Lung microvascular endothelial cell (primary cell): ENCODE measurements at regions not wholly inside any gene's neighbourhood (a gene's known extent, or its start where the extent isn't known, plus 50 kb on each side); places are given as distances from the start of the nearest gene placed in this dataset.
"Not testable (repeated sequence)": the region's sequence is repeated elsewhere in the genome, so short reads cannot be mapped to it uniquely, and the experiment has no call there.

ENCODE experiments used
- DNase-seq, 2 donors: peaks; one replicate each; pipeline versions ENCODE4 v3.0.0 to v3.0.0-alpha.2; 2010; ENCODE audit warnings: low read depth in 2 of 2

DNA sequence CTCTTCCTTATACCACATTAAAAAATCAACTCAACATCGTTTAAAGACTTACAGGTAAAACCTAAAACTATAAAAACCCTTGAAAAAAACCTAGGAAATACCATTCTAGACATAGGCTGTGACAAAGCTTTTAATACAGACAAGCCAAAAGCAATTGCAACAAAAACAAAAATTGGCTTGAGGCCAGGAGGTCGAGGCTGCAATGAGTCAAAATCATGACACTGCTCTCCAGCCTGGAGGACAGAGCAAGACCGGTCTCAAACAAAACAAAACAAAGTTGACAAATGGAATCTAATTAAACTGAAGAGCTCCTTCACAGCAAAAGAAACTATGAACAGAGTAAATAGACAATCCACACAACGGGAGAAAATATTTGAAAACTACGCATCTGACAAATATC lies 1057.8 kb downstream of the FSCB start:
- DNase-seq, result no peak

DNA sequence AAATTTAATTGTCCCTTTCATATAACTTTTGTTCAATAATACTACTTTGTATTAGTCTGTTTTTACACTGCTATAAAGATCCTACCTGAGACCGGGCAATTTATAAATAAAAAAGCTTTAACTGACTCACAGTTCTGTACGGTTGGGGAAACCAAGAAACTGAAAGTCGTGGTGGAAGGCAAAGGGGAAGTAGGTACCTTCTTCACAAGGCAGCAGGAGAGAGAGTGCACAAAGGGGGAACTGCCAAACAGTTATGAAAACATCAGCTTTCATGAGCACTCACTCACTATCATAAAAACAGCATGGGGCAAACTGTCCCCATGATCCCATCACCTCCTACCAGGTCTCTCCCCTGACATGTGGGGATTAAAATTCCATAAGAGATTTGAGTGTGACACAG lies 1069.0 kb downstream of the FSCB start:
- no peak for DNase-seq

DNA sequence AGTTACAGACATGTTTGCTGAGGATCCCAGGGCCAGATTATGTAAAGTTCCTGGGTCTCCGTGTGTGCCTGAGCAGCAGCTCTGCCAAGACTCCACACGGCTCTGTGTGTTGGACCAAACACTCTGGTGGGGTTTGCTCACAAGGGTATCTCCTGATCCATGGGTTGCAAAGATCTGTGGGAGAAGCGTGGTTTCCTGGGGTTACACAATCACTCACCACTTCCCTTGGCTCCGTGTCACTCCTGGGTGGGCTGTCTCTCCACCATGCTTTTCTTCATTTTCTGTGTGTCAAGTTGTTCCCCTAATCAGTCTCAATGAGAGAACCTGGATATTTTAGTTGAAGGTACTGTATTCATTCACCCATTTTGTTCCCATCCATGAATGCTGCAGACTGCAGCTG lies 1088.8 kb downstream of the FSCB start:
- DNase-seq, result no peak

DNA sequence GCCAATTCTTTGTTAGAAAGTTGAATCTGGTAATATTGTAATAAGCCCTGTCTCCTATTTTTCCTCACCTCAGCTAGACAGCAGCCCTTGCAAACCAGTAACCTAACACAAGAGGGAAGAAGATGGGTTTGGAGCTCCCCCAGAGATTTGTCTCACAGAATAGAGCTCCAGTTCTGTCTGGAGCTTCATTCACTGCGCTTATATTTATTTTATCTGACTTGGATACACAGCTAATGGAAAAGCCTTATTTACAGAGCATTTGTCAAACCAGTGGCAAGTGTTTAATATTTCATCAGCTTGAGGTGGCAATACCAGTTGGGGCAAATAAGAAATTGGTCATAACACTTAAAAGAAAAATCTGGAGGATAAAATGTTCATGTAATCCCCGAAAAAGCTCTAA lies 1094.0 kb downstream of the FSCB start:
- no peak for DNase-seq

DNA sequence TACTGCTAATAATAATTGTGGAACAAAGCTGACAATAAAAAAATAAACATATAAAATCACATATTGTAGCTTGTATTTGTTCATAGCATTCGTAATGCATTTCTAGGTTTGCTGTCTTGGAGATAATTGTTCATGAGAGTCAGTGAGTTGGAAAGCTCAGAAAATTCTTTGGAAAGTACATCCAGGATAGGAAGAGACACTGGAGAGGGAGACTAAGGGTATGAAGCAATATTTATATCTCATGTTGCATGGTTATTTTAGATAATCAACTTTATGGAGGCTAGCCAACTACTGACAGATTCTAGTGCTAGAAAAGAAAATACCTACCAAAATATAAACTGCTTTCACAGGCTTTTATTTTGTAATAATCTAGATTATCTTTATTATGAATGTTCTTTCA lies 1095.2 kb downstream of the FSCB start:
- DNase-seq, result no peak

DNA sequence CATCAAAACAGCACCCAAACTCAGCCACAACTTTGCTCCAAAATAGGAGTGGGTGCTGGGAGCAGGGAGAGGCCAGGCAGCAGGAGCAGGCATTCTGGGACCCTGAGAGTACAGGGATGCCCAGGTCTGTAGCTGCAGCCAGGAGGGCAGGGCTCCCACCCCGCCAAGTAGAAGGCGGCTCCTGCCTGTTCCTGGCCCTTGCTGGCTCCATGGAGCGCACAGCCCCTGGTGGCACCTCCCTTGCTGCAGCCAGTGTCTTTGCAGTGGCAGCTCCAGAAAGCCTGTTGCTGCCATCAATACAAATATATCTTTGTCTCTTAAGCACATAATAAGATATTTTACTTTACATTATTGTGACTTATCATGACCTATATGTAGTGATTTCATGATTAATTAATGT lies 1096.5 kb downstream of the FSCB start:
- no peak for DNase-seq

DNA sequence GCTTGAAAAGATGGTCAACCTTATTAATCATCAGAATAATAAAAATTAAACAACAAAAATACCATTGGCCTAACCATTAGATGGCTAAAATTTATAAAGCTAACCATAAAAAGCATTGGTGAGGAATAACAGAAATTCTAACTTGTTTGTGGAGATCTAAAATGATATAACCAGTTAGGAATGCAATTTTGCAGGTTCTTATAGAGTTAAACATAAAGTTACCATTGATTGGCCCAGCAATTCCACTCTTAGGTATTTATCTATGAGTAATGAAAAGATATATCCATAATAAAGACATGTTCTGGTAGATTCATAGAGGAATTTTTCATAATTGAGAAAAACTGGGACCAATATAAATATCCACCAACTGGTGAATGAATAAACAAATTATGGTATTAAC lies 1098.6 kb downstream of the FSCB start:
- DNase-seq, result no peak

DNA sequence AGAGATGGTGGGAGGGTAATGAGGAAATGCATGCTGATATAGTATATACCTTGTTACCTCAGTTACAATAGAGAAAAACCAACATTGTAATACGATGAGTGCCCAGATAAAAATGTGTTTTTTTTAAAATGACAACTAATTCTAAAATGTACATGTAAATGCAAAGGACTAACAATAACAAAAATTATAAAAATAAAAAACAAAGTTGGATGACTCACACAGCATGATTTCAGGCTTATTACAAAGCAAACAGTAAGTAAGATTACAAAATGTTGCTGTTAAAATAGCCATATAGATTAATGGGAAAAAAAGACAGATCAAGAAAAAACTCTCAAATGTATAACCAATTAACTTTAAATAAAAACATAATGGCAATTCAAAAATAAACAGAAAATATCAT lies 1099.4 kb downstream of the FSCB start:
- DNase-seq, result no peak

DNA sequence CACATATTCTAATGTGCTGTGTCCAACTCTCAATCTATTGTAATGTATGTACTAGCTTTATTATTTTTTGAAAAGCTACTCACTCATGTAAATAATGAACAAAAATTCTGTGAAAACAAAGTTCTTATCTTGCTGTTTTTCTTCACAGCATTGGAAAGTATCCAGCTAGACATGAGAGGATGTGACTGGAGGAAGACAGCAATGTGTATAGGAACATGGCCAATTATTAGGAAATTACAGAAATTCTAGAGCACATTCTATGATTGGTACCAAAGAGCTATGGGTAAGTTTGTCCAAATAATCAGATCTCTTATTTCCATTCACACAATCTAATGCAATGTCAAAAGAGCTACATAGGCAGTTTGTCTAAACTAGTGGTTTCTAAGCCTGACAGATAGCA lies 1100.2 kb downstream of the FSCB start:
- DNase-seq, result no peak

DNA sequence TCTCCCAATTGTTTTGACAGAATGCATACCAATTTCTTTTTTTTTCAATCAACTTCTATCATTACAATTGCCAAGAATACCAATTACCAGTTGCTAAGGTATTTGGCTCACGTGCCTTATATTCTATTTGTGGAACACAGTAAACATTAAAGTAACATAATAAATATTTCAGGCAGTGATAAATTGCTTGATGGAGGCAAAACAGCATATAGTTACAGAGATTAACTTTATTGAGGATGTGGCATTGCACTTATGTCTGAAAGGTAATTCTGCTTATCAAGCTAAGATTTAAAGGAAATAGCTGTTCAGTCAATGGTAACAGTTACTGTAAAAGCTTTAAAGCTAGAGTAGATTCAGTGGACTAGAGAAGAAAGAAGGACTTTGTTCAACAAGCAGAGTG lies 1107.8 kb downstream of the FSCB start:
- no peak for DNase-seq

DNA sequence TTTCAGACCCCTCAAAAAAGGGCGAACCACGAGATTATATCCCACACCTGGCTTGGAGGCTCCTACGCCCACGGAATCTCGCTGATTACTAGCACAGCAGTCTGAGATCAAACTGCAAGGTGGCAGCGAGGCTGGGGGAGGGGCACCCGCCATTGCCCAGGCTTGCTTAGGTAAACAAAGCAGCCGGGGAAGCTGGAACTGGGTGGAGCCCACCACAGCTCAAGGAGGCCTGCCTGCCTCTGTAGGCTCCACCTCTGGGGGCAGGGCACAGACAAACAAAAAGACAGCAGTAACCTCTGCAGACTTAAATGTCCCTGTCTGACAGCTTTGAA lies 1136.6 kb downstream of the FSCB start:
- not testable (repeated sequence) for DNase-seq

DNA sequence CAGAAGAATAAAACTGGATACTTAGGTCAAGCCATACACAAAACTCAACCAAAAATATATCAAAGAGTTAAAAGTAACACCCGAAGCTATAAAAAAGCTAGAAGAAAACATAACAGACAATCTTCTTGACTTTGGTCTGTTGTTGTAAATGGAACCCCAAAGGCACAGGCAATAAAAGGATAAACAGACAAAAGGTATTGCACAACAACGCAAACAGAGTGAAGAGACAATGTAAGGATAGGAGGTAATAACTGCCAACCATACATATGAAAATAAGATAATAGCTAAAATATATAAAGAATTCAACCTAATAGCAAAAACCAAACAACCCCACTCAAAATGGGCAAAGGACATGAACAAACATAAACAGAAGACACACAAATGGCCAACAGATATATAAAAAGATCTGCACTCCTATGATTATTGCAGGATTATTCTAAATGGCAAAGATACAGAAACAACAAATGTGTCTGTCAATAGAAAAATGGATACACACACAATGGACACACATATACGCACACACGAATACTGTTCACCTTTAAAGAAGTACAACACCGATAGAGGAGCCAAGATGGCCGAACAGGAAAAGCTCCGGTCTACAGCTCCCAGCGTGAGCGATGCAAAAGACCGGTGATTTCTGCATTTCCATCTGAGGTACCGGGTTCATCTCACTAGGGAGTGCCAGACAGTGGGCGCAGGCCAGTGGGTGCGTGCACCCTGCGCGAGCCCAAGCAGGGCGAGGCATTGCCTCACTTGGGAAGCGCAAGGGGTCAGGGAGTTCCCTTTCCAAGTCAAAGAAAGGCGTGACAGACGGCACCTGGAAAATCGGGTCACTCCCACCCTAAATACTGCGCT lies 1137.1 kb downstream of the FSCB start:
- DNase-seq, result no peak

DNA sequence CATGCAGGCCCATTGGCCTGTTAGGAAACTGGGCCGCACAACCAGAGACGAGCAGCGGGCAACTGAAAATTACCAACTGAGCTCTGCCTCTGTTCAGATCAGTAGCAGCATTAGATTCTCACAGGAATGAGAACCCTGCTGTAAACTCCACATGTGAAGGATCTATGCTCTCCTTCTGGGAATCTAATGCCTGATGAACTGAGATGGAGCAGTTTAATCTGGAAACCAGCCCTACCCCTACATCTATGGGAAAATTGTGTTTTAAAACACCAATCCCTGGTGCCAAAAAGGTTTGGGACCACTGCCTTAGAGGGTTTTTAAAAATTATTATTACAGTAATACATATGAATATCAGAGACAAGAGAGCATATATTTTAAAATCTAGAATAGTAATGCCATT lies 1144.5 kb downstream of the FSCB start:
- no peak for DNase-seq

DNA sequence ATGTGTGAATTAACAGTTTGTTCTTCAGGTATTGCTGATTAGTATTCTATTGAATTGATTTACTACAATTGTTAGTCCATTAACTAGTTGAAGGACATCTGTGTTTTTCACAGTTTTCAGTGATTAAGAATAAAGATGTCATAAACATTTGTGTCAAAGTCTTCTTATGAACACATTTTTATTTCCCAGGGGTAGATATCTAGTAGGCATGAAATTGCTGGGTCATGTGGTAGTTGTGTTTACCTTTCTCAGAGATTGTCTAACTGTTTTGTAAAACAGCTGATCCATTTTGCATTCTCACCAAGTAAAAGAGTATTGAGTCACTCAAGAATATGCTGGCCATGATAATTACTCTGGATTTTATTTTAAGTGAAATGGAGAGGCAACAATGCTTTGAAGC lies 1145.3 kb downstream of the FSCB start:
- no peak for DNase-seq

DNA sequence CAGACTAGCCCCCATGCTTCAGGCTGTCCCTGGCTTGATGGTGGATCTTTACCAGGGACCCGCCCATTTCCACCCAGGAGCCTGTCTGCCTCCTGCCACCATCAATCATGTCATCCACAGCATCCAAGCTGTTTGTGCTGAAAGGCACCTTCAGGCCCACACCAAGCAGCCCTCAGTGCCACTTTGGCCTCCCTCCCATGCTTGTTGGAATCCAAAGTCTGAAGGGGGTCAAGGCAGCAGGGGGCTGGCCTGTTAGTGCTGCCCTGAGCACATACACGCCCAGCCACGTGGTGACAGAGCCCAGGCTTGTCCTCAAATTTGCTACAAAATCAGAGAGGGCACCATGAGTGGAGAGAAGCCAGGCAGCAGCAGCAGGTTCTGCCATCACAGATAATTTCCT lies 1146.8 kb downstream of the FSCB start:
- no peak for DNase-seq

DNA sequence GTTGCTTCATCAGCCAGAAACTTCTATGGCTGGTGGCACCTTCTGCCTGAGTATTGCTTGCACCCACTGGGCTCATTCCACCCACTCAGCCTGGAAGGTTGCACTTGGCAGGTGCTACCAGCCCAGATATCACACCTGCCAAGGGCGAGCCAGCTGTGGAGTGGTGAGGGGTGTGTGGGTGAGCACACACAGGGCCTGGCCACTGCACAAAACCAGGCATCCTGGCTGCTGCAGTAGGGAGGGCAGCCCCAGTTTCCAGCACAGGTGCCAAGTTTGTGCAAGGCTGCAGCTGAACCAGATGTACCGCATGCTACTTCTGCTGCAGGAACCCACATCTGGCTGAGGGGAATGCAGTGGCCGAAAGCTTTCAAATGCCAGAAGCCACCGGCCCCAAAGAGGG lies 1147.8 kb downstream of the FSCB start:
- no peak for DNase-seq

DNA sequence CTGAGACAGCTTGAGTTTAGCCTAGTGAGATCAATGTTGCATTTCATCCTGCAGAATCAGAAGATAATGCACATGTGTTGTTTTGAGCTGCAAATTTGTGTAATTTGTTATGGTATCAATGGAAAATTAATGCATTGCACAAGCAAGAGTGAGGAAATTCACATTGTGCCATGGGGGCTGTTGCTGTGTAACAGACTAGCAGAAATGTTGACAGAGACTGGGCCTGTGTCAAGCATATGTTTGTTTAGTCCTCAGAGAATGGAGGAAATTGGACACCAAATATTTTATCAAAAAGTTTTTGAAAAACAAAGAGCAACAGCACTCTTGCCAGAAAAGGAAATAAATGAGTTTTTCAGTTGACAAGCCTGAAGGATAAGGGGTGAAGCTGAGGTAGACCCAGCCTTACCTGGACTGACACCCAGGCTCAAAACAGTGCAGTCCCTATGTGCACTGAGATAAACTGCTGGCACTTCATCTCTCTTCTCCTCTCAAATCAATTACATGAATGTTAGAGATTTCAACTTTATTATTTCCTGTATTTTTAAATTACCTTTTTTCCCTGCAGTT lies 1150.0 kb downstream of the FSCB start:
- no peak for DNase-seq

DNA sequence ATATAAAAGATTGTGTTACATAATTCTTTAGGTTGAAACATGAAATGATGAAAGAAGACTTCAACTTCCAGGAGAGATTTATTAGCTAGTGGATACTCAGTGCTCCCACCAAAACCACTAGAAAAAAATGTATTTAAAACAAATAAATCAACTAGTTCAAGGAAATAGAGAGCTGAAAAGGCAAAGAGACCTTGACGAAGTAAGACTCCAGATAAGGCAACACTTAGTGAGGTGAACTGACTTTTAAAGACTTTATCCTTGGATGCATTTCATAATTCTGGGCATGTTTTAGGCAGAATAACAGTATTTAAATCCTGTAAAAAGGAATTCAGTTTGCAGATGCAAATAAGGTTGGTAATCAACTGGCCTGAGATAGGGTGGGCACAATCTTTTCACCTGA lies 1150.7 kb downstream of the FSCB start:
- no peak for DNase-seq

DNA sequence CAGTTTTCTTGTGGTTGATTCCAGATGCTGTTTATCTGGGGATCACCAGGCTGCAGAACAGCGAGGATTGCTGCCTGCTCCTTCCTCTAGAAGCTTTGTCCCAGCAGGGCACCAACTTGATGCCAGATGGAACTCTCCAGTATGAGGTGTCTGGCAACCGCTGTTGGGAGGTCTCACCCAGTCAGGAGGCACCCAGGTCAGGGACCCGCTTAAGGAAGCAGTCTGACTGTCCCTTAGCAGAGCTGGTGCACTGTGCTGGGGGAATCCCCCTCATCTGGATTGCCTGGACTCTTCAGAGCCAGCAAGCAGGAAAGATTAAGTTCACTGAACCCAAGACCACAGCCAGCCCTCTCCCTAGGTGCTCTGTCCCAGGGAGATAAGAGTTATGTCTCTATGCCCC lies 1165.2 kb downstream of the FSCB start:
- DNase-seq, result no peak

DNA sequence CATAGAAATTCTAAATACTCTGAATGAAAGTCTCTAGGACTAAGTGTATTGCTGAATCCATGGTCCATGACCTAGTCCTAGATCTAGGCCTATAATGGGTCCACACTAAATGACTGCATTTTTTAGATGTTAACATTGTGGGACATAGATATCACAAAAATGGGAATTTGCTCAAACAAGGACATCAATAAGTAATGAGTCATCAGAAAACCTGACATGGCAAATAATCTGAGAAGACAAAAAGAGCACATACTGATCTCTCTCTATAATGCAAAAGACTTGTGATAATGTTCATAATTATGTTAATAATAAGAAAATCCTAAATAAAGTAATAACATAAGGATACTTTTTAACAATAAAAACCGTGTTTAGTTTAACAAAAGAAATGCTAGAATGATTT lies 1168.4 kb downstream of the FSCB start:
- DNase-seq, result no peak

DNA sequence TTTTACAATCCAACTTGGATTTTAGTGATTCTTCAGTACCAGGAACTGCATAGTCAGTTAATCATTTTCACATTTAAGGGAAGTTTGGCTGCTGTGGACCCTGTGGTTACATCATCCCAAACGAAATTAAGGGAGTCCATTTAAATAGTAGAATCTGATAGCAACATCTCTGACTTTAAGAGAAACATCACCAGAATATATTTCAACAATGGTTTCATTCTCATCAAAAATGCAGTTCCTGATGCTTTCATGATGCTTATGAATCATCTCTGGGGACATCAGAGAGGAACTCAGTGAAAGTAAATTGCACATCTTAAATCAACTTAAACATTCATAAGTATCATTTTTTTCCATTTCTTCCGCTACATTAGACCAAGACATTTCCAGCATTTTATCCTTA lies 1170.7 kb downstream of the FSCB start:
- DNase-seq, result no peak

DNA sequence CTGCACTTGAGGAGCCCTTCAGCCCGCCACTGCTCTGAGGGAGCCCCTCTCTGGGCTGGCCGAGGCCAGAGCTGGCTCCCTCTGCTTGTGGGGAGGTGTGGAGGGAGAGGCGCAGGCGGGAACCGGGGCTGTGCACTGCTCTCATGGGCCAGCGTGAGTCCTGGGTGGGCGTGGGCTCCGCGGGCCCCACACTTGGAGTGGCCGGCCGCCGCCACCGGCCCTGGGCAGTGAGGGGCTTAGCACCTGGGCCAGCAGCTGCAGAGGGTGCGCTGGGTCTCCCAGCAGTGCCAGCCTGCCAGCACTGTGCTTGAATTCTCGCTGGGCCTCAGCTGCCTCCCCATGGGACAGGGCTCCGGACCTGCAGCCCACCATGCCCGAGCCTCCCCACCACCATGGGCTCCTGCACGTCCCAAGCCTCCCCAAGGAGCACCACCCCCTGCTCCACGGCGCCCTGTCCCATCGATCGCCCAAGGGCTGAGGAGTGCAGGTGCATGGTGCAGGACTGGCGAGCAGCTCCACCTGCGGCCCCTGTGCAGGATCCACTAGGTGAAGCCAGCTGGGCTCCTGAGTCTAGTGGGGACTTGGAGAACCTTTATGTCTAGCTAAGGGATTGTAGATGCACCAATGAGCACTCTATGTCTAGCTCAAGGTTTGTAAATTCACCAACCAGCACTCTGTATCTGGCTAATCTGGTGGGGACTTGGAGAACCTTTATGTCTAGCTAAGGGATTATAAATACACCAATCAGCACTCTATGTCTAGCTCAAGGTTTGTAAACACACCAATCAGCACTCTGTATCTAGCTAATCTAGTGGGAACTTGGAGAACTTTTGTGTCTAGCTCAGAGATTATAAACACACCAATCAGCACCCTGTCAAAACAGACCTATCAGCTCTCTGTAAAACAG lies 1180.3 kb downstream of the FSCB start:
- DNase-seq, result not testable (repeated sequence)

DNA sequence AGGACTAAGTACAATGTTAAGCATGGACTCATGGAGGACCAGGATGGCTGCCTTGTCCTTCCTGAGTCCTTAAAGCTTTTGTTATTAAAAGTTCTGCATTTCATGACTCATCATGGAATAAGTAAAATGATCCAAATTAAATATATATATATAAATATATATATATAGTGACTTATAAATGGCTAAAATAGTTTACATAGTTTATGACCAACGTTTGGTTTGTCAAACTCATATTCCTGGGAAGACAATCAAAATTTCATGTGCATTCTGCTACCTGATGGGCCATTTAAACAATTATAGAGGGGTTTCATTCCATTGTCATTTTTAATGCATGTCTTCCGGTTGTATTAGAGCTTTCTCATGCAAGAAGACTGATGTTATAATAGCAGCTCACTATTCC lies 1190.7 kb downstream of the FSCB start:
- no peak for DNase-seq
